ENCODE measurements at regions not wholly inside any gene's neighbourhood (a gene's known extent, or its start where the extent isn't known, plus 50 kb on each side); places are given as distances from the start of the nearest gene placed in this dataset.

DNA sequence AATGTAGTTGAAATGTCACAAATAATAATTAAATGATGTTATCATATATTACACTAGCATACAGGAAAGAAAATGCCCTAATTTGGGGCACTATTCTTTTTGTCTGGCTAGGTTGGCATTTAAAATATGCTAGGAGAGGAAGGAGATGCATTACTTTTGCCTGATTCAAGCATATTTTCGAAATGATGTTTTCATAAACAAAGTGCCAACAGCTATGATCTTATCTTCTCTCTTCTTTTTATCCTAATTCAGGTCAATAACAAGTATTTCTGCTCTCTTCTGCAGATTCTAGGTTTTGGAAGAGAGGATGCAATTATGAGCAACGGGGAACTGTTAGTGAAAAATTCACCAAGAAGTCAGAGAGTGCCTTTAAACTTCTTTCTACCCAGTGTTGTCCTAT lies 55.8 kb upstream of the NR2F2 start:
- Histone ChIP-seq H3K27me3 (ENCODE audit: insufficient read depth, low read length) (no peaks in the 10 kb centered on the region), H3K4me2 (ENCODE audit: low read length) (no peak overlapping the region), H3K27ac (ENCODE audit: low read depth, low read length, poor library complexity, severe bottlenecking) (no peak overlapping the region), H3K9me3 (ENCODE audit: low read length) (no peaks in the 10 kb centered on the region), H3K9me2 (ENCODE audit: low read depth, low read length) (no peaks in the 10 kb centered on the region), H3K4me3 (ENCODE audit: low read depth, low read length, poor library complexity, severe bottlenecking) (no peak overlapping the region), H3K79me2 (ENCODE audit: insufficient read depth, low read length) (no peaks in the 10 kb centered on the region), H2AFZ (ENCODE audit: low read length) (no peak overlapping the region), H3F3A (ENCODE audit: insufficient read depth, low read length) (no peaks in the 10 kb centered on the region), H3K9ac (ENCODE audit: low read length) (no peak overlapping the region), H3K4me1 (ENCODE audit: insufficient read depth, low read length, severe bottlenecking) (no peaks in the 10 kb centered on the region), H4K20me1 (ENCODE audit: insufficient read depth, low read length) (no peaks in the 10 kb centered on the region), H3K36me3 (ENCODE audit: insufficient read depth, low read length) (no peaks in the 10 kb centered on the region)
- TF ChIP-seq EZH2 (IDR thresholded peaks at IDR 0.05; ENCODE audit: borderline replicate concordance, low read length), result no peak

DNA sequence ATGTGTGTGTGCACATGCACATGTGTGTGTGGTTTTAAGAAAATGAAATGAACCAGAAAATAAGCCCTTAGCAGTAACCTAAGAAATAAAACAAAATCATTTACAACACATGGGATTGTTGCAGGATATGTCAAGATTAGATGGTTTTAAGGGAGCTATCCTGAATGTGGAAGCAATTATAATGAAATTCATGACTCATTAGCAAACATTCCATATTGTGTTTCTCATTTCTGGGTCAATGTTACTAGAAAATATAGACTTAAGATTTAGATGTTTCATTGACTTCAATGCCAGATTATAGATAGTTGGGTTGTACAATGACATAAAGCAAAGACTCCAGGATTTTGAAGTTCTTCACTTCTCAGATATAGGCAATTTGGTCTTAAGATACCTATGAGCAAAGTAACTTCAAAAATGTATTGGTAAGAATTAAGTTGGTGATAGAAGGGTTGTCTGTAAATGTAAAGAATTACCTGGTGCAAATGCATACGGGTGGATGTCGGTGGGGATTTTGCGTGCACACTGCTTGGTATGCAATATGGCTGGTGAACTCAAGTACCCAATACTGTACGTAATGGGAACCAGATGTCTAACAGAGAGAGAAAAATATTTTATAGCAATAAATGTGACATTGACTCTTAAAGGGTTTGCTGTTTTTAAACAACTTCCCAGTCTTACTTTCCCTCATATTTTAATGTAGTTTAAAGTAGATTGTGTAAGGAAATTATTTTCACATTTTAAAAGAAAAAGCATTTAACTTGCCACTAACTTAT lies 53.9 kb upstream of the NR2F2 start:
- no peak for TF ChIP-seq EZH2 (IDR thresholded peaks at IDR 0.05; ENCODE audit: borderline replicate concordance, low read length)
- TF ChIP-seq, protein P1, sequence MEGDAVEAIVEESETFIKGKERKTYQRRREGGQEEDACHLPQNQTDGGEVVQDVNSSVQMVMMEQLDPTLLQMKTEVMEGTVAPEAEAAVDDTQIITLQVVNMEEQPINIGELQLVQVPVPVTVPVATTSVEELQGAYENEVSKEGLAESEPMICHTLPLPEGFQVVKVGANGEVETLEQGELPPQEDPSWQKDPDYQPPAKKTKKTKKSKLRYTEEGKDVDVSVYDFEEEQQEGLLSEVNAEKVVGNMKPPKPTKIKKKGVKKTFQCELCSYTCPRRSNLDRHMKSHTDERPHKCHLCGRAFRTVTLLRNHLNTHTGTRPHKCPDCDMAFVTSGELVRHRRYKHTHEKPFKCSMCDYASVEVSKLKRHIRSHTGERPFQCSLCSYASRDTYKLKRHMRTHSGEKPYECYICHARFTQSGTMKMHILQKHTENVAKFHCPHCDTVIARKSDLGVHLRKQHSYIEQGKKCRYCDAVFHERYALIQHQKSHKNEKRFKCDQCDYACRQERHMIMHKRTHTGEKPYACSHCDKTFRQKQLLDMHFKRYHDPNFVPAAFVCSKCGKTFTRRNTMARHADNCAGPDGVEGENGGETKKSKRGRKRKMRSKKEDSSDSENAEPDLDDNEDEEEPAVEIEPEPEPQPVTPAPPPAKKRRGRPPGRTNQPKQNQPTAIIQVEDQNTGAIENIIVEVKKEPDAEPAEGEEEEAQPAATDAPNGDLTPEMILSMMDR (IDR thresholded peaks at IDR 0.05; ENCODE audit: low read length), result no peak
- Histone ChIP-seq H3F3A (ENCODE audit: insufficient read depth, low read length) (no peaks in the 10 kb centered on the region), H3K79me2 (ENCODE audit: insufficient read depth, low read length) (no peaks in the 10 kb centered on the region), H3K4me2 (ENCODE audit: low read length) (no peak overlapping the region), H3K9ac (ENCODE audit: low read length) (no peak overlapping the region), H3K36me3 (ENCODE audit: insufficient read depth, low read length) (no peaks in the 10 kb centered on the region), H3K27me3 (ENCODE audit: insufficient read depth, low read length) (no peaks in the 10 kb centered on the region), H4K20me1 (ENCODE audit: insufficient read depth, low read length) (no peaks in the 10 kb centered on the region), H3K4me1 (ENCODE audit: insufficient read depth, low read length, severe bottlenecking) (no peaks in the 10 kb centered on the region), H2AFZ (ENCODE audit: low read length) (no peak overlapping the region), H3K9me2 (ENCODE audit: low read depth, low read length) (no peaks in the 10 kb centered on the region), H3K4me3 (ENCODE audit: low read depth, low read length, poor library complexity, severe bottlenecking) (no peak overlapping the region), H3K27ac (ENCODE audit: low read depth, low read length, poor library complexity, severe bottlenecking) (no peak overlapping the region), H3K9me3 (ENCODE audit: low read length) (no peaks in the 10 kb centered on the region)
